ENCODE measurements at regions not wholly inside any gene's neighbourhood (a gene's known extent, or its start where the extent isn't known, plus 50 kb on each side); places are given as distances from the start of the nearest gene placed in this dataset.
"Not testable (repeated sequence)": the region's sequence is repeated elsewhere in the genome, so short reads cannot be mapped to it uniquely, and the experiment has no call there.

DNA sequence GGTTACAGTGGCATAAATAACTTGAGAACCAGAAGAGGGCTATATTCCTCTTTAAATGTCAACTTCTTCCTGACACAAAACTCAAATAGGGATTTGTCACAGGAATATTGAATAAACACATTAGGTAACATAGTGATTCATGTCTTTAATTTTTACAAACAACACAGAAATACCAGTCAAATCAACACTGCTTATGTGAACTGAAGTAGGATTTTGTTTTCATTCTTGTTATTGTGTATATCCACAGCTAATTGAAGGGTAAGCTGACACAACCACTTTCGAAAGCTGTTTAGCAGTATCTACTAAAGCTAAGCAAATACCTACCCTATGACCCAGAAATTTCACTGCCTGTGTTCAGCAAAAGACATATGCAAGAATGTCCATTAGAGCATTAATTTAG, 120.4 kb upstream of the EOLA2 start:
- DNase-seq = no peak

DNA sequence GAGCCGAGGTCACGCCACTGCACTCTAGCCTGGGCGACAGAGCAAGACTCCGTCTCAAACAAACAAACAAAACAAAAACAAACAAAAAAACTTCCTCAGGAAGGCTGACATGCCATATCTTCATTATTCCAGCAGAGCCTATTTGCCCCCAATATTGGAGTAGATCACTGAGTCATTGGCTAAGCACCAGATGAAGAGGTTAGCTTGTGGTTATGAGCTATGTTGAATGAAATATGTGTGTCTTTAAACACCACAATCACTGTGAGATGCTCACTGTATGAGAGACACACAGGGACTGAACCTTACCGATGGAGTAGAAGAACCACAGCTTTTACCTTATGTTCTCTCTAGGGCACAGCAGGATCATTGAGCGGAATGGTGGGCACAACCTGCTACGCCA, 122.1 kb upstream of the EOLA2 start:
- no peak for DNase-seq

DNA sequence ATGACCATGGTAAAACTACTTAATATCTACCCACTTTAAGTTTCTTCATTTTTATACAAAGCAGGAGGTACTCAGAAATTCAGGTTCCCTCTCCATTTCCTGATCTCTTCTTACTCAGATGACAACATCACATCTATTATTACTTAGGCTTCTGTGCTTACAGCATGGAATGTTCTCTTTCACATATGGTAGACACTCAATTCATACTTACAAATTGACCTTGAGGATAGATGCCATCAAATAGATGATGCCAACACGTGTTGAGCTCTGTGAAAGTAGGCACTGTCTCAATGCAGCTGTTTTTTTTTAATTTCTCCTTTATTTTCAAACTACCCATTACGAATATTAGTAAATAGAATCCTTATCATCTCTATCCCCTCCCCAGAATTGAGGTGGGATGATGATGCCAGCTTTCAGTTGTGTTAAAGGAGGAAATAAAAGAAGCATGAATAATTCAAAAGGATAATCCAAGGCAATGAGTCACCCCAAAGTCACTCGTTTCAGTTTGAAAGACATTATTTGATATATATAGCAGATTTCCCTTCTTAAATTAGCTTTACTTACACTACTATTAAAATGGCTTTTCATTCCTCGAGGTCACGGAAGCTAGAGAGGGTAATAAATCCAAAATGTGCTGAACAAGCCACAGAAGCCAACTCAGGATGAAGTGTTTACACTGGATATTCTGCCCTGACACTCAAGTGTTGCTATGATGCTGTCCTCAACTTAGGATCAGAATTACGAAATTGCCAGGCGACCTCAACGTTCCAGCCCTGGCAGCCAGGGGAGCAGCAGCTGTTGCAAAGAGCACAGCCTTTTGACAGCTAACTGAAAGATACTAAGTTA, 124.2 kb upstream of the EOLA2 start:
- DNase-seq = peak; percentile 12

DNA sequence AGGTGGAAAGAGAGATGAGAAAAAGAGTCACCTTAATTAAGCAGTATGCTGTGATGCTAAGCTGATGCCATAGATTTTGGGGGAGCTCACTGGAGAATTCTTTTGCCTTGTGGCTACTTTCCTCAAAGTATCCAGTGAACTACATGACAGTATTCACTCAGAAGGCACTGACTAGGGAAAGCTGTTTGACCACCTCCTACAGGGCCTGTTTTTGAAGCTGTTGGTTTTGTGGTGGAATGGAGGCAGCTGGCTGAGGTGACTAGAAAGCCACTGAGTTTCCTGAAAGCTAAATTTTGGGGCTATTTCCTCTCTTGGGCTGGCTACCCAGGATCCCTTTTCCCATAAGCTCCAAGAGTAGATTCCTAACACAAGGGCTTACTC, 124.8 kb upstream of the EOLA2 start:
- DNase-seq = no peak

DNA sequence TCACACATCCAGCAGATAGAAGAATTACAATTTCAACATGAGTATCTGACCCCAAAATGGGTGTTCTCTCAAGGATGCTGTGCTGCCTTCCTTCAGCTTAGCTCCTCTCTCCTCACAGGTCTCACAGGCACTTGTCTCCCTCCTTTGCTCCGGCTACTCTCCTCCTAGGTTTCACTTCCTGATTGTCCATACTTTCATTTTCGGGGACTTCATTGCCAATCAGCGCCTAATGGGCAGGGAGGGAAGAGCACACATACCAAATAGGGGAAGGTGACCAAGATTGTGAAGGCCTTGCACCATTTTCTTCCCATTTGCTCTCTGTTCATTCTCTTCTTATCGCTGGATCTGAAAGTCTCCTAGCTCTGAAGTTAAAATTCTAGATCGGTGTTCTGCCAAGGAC, 125.4 kb upstream of the EOLA2 start:
- DNase-seq = no peak

DNA sequence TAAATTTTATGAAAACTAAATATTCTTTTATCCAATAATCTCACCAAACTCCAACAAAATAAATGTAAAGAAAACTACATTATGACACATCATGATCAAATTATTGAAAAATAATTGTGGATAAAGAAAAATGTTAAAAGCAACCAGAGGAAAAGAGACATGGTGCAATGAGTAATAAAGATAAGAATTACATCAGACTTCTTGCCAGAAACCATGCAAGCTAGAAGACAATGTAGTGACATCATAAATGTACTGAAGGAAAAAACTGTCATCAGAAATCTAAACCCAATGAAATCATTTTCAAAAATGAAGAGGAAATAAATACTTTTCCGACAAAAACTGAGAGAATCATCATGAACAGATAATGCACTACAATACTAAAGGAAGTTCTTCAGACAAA, 135.9 kb upstream of the EOLA2 start:
- DNase-seq = no peak

DNA sequence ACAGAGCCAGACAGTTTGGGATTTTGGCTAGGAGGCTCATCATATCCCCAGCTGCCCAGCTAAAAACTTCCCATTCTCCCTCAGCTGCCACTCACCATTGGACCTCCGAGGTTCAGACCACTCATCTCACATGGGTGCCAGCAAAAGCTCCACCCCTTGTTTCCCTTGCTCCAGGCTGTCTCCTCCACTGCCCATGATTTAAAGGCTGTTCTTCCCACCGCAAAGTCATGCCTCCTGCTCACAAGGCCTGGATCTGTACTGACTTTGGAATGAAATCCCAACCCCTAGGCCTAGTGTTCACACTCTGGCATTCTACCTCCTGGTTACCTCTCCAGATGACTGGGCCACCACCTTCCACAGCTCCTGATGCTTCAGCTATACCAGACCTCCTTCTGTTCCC, 142.2 kb upstream of the EOLA2 start:
- no peak for DNase-seq

DNA sequence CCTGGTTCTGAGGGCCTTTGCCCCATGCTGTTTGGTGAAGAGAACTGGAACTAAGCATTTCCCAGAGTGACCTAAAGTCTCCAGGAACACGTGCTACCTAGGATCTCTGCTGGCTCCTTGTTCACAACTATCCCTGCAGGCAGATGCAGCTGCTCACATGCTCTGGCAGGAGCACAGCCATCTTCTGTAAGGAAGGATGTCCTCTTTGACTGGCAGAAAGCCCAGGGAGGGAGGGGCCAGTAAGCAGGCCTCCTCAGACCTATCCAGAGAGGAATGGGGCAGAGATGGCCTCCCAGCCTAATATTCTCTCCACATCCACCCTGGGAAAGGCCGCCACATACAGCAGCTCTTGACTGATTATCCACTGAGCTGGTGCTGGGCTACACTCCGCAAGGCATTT, 142.8 kb upstream of the EOLA2 start:
- DNase-seq = no peak

DNA sequence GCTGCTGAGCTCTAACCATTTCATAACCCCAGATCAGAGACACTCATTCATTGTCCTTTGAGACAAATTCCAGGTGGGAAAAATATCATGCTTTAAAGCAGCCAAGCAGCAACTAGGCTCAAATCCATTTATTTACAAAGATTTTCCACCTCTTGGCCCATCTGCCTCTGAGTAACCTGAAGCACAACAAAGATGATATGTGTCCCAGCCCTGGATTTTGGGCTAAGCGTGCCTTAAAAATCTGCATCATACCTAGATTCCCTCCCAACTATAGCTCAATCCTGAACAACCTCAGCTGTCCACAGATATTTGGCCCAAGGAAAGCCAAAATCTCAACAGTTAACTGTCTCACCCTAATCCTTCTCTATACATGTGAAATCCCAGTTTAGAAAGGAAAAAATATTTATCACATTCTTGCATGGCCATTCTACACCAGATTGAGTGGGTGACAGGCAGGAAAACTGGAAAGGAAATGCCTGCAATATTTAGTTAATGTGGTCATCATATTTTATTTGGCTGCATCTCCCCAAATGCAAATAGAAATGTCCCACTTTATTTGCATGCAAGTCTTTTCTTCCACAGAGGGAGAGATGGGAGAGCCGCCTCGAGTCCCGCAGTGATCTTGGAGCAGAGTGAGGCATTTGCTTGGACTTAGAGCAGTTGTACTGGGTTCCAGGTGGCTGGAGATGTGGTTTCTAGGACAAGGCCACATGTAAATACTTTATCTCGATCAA, 146.4 kb upstream of the EOLA2 start:
- DNase-seq = no peak

DNA sequence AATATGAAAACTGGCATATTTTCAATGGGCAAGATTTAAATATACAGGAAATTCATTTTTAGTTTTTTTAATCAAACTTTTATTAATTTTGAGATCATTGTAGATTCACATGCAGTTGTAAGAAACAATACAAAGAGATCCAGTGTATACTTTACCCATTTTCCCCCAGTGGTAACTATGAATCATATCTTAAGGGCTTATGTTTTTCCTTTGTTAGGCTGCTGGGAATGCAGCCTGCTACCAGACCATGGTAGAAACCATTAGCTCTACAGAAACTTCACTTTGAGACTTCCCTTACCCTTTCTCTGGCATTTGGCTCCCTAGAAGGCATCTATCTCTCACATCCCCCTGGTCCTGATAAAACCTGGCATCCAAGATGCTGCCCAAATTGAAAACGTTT, 147.6 kb upstream of the EOLA2 start:
- DNase-seq = no peak

DNA sequence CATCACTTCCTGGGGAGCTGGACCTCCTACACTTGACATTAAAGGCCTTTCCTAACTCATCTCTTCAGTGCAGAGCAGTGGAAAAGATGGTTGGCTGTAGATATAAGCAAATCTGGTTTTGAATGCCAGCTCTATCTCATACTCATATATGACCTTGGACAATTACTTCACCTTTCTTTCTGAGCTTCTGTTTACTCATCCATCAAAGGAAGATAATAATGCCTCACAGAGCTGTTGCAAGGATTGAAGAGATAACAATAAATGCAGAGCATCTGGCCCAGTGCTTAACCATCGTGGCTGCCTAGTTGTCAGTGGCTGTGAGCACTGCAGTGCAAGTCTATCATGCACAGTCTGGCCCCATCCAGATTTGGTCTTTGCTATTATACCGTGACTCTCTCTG, 148.1 kb upstream of the EOLA2 start:
- no peak for DNase-seq

DNA sequence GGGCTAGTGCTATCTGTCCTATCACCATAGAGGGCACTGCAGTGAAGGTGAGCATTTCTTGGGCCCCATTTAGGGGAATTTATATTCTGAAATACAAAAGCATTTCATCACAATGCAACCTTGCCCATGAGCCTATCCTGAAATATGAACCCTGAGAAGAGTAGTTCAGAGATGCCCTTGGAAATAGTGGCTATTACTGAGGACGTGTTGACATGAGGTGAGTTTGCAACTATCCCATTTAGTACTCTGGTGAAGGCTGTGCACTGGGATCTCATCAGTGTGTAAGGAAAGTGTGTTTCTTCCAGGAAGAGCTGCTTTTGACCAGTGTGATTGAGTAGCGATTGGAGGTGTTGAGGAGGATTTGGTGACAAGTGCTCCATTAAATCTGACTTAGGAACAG, 149.3 kb upstream of the EOLA2 start:
- DNase-seq = no peak

DNA sequence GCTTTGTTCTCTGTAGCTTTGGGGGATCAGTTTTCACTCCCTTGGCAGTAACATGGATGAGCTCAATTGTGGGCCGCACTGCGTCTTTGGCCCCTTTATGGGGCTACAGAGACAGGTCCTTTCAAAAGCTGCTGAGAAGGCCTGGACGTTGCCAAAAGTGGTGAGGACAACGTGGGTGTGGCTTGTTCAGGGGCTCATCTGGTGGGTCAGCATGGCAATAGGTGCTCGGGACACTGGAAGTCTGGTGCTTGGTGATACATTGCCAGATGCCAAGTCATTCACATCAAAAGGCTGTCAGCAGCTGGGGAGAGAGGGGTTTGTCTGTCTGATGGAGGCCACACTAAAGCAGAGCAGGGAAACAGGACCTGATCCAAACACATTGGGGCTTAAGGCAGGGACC, 149.8 kb upstream of the EOLA2 start:
- no peak for DNase-seq

DNA sequence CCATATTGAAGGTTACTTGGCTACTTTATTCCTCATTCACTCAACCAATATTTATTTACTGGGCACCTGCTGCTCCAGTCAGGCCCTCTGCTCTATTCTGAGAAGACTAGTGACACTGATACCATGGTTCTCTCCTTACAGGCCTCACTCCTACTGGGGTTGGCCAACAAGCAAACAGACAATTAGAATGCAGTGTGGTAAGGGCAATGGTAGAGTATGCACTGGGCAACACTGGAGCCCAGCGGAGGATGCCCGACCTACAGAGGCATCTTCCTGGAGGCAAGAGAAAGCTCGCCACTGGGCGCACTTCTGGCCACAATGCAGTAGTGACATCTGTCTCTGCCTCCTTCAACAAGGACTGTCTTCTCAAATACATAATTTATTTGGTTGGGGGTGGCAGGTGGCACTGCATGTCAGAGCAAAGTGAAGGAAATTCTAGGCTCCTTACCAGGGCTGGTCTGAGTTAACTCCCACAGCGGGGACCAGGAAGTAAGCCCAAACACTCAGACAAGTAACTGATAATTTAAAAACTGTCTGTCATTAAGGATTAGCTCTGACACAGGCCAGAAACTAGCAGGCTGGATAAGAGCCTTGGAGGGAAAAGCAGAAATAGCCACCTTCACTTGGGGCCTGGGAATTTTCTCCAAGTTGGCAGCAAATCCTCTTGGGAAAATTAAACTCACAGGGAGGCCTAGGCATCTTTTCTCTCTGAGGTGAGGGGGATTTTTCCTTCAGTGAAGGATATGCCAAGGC, 150.7 kb upstream of the EOLA2 start:
- DNase-seq = no peak

DNA sequence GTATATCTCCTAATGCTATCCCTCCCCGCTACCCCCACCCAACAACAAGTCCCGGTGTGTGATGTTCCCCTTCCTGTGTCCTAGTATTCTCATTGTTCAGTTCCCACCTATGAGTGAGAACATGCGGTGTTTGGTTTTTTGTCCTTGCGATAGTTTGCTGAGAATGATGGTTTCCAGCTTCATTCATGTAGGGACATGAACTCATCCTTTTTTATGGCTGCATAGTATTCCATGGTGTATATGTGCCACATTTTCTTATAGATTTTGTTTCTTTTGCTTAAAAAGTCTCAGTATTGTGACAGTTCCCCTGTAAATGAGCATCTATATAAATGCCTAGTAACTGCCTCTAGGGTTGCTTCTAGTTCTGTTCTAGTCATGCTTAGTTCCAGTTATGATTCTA, 153.0 kb upstream of the EOLA2 start:
- not testable (repeated sequence) for DNase-seq

DNA sequence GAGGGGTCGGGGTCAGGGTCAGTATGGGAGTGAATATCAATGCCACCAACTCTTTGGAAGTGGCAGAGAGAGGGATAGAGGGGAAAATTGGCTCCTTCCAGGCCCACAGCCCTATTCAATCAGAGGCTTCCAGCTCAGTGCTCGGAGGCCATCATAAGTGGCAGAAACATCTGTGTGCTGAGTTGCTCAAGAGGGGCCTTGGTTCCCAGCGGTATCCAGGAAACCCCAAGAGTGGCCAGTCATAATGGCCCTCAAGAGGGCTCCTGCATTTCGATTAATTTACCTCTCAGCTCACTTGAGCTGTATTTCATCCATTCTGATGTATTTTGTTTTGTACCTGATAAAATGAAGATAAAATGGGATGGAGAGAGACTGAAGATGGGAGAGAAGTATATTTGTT, 154.3 kb upstream of the EOLA2 start:
- no peak for DNase-seq

DNA sequence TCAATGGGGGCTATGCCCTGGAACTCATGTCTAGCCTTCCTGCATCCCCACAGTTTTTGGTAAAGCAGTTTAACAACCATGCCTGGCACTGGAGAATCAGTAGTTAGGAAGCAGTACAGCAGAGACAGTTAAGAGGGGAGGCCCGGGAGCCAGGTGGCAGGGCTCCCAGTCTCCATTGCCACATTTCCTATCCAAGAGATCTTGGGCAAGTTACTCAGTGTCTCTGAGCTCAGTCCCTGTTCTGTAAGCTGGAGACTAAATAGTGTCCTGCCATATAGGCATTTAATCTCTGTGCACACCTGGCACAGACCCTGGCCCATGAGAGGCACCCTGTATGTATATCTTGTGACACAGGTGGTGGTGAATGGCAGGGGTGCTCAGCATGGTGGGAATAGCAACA, 156.1 kb upstream of the EOLA2 start:
- DNase-seq = no peak

DNA sequence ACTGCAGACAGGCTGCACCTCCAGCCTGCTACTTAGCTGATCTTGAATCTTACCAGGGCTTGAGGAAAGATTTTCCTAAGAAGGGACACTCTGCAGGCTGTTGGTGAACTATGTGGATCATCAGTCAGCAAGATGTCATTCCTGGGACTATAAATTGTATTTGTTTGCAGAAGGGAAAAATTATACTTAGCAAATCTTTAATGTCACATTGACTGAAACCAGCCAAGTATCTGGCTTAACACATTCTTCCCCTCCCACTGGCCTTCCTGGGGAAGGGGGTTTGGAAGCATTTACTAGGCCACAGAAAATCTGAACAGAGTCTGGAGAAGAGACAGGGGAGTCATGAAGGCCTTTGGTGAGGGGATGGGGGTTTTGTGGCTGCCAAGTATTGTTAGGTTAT, 156.7 kb upstream of the EOLA2 start:
- no peak for DNase-seq

DNA sequence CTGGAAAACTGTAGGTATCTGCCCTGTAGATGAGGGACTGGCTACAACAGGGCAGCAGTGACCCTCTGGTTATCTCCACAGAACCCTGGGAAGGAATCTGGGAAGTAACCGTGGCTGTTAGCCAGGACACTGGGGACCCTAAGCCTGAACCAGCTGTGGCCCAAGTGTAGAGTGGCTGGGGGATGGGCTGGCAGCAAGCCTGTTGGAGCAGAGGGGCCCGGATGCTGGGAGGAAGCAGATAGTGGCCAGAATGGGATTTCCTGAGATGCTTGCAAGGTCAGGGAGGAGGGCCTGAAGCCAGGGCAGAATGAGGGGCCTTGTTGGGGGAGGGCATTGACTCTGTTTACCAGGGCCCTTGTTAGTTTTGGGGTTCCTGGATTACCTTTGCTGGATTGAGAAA, 161.0 kb upstream of the EOLA2 start:
- DNase-seq = no peak

DNA sequence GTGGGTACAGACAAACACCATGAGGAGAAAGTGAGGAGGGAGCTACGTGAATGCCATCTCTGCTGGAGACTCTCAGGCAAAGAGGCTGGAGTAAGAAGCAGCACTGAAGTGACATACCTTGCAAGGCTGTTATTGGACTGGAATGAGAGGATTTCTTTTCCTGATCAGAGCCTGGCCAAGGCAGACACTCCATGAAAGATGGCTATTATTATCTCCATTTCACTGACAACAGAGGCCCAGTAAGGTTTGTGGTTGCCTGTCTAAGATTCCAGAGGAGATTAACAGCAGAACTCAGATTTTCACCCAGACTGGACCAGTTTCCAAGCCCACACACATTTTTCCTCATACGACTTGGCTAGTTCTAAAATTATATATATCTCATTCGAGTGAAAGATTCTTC, 162.0 kb upstream of the EOLA2 start:
- no peak for DNase-seq

DNA sequence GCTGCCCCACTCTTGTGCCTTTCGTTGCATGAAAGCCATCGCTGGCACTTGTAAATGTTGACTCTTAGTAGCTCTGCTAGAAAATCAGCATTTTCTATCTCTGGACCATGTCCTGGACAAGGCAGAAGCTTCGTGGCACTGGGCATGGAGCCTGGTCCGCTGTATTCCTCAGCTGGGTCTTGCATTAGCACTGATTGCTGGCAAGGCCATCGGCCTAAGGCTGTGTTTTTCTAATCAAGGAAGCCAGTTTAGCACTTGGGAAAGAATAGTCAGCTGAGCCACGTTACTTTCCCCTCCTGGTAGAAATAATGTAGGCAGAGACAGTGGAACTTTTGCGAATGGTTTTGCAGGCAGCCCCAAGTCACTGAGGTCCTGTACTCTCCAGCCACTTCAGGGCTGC, 180.2 kb upstream of the EOLA2 start:
- no peak for DNase-seq

DNA sequence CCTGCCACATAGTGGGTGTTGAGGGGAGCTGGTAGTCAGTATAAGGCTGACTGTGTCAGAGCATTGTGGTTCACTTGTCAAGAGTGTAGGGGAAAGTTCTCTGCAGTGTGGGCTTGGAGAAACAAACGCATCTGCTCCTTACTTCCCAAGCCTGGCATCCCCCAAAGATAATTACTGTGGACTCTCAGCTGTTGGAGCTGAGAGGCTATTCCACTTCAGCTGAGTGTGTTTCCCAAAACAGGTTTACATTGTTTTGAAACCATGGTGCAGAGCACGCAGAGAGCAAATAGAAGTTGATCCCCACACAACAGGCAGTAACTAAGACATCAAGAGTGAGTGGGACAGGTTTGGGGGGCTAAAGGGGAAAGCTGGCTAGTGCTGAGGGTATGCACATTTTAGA, 181.0 kb upstream of the EOLA2 start:
- DNase-seq = no peak

DNA sequence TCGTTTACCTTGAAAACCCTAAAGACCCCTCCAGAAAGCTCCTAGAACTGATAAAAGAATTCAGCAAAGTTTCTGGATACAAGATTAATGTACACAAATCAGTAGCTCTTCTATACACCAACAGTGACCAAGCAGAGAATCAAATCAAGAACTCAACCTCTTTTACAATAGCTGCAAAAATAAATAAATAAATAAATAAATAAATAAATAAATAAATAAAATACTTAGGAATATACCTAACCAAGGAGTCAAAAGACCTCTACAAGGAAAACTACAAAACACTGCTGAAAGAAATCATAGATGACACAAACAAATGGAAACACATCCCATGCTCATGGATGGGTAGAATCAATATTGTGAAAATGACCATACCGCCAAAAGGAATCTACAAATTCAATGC, 186.8 kb upstream of the EOLA2 start:
- not testable (repeated sequence) for DNase-seq

DNA sequence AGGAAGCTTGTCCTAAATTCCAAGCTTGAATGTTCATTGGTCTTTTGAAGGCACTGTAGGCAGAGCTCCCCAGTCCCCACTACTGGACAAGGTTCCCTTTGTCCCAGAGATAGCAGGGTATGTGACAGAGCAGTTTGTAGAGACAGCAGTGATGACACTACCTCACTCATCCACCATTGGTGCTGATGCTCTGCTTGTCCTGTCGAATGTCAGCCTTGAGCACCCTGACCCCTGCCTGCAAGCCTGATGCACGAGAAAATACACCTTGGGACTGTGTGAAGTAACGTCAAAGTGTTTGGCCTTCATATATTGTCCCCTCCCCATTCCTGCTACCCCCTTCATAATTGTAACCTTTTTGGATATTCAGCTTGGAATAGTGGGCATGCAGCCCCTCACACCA, 188.9 kb upstream of the EOLA2 start:
- no peak for DNase-seq
